NCI-H510A treated with DMSO at 0.1 percent for 48 hours (cell line): ENCODE measurements at regions not wholly inside any gene's neighbourhood (a gene's known extent, or its start where the extent isn't known, plus 50 kb on each side); places are given as distances from the start of the nearest gene placed in this dataset.

Experiments used
- DNase-seq: peaks from one replicate; lab custom pipeline; 2025; lab: John Stamatoyannopoulos, UW

GRCh38 chr12:58489394-58489793, 430.9 kb downstream of the LRIG3 start:
- DNase-seq = no peak

- no peak for DNase-seq
Observed at GRCh38 chr12:58491306-58491705, 429.0 kb downstream of the LRIG3 start.

- peak; percentile 11 for DNase-seq
Observed at GRCh38 chr12:58496411-58497190, 423.7 kb downstream of the LRIG3 start.

- no peak for DNase-seq
Observed at GRCh38 chr12:58500399-58500798, 419.9 kb downstream of the LRIG3 start.

GRCh38 chr12:58502226-58502625, 418.1 kb downstream of the LRIG3 start:
- peak; percentile 74 for DNase-seq

GRCh38 chr12:58502841-58503240, 417.5 kb downstream of the LRIG3 start:
- DNase-seq = peak; percentile 17

GRCh38 chr12:58503731-58504130, 416.6 kb downstream of the LRIG3 start:
- peak; percentile 11 for DNase-seq

- DNase-seq = peak; percentile 40
Observed at GRCh38 chr12:58504143-58504938, 416.0 kb downstream of the LRIG3 start.

- no peak for DNase-seq
Observed at GRCh38 chr12:58509116-58509885, 411.0 kb downstream of the LRIG3 start.

GRCh38 chr12:58513301-58513834, 406.9 kb downstream of the LRIG3 start:
- no peak for DNase-seq

- DNase-seq = no peak
Observed at GRCh38 chr12:58513852-58514251, 406.5 kb downstream of the LRIG3 start.

- no peak for DNase-seq
Observed at GRCh38 chr12:58519839-58520238, 400.5 kb downstream of the LRIG3 start.

- DNase-seq = no peak
Observed at GRCh38 chr12:58521152-58521551, 399.2 kb downstream of the LRIG3 start.

- DNase-seq = no peak
Observed at GRCh38 chr12:58521796-58522195, 398.5 kb downstream of the LRIG3 start.

GRCh38 chr12:58523360-58523759, 396.9 kb downstream of the LRIG3 start:
- no peak for DNase-seq

- no peak for DNase-seq
Observed at GRCh38 chr12:58528271-58528670, 392.0 kb downstream of the LRIG3 start.

- no peak for DNase-seq
Observed at GRCh38 chr12:58529114-58529665, 391.1 kb downstream of the LRIG3 start.

- DNase-seq = no peak
Observed at GRCh38 chr12:58529897-58530741, 390.2 kb downstream of the LRIG3 start.

- no peak for DNase-seq
Observed at GRCh38 chr12:58530742-58531062, 389.6 kb downstream of the LRIG3 start.

GRCh38 chr12:58532855-58533608, 387.3 kb downstream of the LRIG3 start:
- no peak for DNase-seq
